Parathyroid adenoma (tissue), 2 donors: ENCODE measurements at regions not wholly inside any gene's neighbourhood (a gene's known extent, or its start where the extent isn't known, plus 50 kb on each side); places are given as distances from the start of the nearest gene placed in this dataset.

ENCODE experiments used
- H2AFZ ChIP-seq: fragments of 300-600 bp; sonication (generic); one replicate; pipeline ENCODE4 v1.7.0; 2017; ENCODE audit warnings: antibody characterized with exemption, mild to moderate bottlenecking
- H3K27ac ChIP-seq: fragments of 300-600 bp; sonication (generic); one replicate; pipeline ENCODE4 v1.7.0; 2017
- H3K27me3 ChIP-seq: fragments of 300-600 bp; sonication (generic); one replicate; pipeline ENCODE4 v1.7.0; 2017; ENCODE audit warnings: low read length; ENCODE audit not compliant: control insufficient read depth, insufficient read depth
- H3K36me3 ChIP-seq: fragments of 300-600 bp; sonication (generic); one replicate; pipeline ENCODE4 v1.7.0; 2017; ENCODE audit warnings: low read length; ENCODE audit not compliant: control insufficient read depth, insufficient read depth
- H3K4me1 ChIP-seq: fragments of 300-600 bp; sonication (generic); one replicate; pipeline ENCODE4 v1.7.0; 2017; ENCODE audit warnings: control low read depth
- H3K4me2 ChIP-seq: fragments of 300-600 bp; sonication (generic); one replicate; pipeline ENCODE4 v1.7.0; 2017; ENCODE audit warnings: low read length
- H3K4me3 ChIP-seq: fragments of 300-600 bp; sonication (generic); one replicate; pipeline ENCODE4 v1.7.0; 2017; ENCODE audit warnings: low read depth, low read length
- H3K79me2 ChIP-seq: fragments of 300-600 bp; sonication (generic); one replicate; pipeline ENCODE4 v1.7.0; 2017; ENCODE audit warnings: control low read depth
- H3K9ac ChIP-seq: fragments of 300-600 bp; sonication (generic); one replicate; pipeline ENCODE4 v1.7.0; 2017; ENCODE audit warnings: mild to moderate bottlenecking
- H3K9me3 ChIP-seq: fragments of 300-600 bp; sonication (generic); one replicate; pipeline ENCODE4 v1.7.0; 2017; ENCODE audit warnings: low read length; ENCODE audit not compliant: control insufficient read depth
- TF ChIP-seq, protein P1 (sequence below): fragments of 300-600 bp; sonication (generic); IDR thresholded peaks from one replicate; pipeline ENCODE4 v1.7.0; 2017; ENCODE audit warnings: antibody characterized with exemption, mild to moderate bottlenecking
- donor health status: primary hyperparathyroidism.

DNA sequence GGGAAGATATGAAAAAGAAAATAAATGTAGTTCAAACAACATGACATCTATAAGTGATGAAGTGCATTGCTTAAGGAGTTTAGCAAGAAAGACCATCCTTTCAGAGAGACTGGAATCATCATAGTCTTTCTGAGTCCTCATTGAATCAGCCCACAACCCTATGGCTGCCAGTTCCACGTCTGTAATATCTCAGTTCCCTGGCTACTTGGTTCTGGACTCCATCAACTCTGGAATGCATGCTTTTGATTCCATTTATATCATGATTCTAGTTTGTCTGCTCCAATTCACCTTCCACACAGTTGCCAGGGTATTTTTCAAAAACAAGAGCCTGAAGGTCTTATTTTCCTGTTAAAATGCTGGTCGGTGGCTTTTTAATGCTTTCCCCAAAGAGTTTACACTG is 126.4 kb upstream of the MDFIC start:
- no peaks in the 10 kb centered on the region for H3K4me1 ChIP-seq
- H3K27me3 ChIP-seq, result no peaks in the 10 kb centered on the region
- no peak overlapping the region for H3K4me2 ChIP-seq
- H3K4me3 ChIP-seq, result no peak overlapping the region
- no peaks in the 10 kb centered on the region for H3K79me2 ChIP-seq
- H3K9me3 ChIP-seq, result no peaks in the 10 kb centered on the region
- TF ChIP-seq, protein P1, sequence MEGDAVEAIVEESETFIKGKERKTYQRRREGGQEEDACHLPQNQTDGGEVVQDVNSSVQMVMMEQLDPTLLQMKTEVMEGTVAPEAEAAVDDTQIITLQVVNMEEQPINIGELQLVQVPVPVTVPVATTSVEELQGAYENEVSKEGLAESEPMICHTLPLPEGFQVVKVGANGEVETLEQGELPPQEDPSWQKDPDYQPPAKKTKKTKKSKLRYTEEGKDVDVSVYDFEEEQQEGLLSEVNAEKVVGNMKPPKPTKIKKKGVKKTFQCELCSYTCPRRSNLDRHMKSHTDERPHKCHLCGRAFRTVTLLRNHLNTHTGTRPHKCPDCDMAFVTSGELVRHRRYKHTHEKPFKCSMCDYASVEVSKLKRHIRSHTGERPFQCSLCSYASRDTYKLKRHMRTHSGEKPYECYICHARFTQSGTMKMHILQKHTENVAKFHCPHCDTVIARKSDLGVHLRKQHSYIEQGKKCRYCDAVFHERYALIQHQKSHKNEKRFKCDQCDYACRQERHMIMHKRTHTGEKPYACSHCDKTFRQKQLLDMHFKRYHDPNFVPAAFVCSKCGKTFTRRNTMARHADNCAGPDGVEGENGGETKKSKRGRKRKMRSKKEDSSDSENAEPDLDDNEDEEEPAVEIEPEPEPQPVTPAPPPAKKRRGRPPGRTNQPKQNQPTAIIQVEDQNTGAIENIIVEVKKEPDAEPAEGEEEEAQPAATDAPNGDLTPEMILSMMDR, result no peak
- no peaks in the 10 kb centered on the region for H3K36me3 ChIP-seq
- H3K27ac ChIP-seq, result no peak overlapping the region
- no peak overlapping the region for H2AFZ ChIP-seq
- no peak overlapping the region for H3K9ac ChIP-seq

DNA sequence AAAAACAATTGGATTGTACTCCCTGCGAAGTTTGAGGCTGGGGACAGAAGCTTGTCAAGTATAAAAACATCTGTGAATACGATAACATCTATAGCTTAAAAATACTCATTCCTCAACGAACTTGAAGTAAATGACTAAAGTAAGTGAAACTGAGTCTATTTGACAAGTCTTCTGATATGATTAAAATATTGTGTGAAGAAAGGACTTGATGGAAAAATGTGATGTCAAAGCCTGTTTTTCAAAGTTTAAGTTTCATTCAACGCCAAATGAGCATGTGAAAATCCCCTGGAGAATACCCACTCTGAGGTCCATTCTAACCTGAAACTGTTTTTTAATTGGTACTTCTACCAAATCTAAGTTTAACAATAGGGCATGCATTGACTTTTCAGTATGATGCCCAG is 122.3 kb upstream of the MDFIC start:
- no peak overlapping the region for H2AFZ ChIP-seq
- no peaks in the 10 kb centered on the region for H3K9me3 ChIP-seq
- no peaks in the 10 kb centered on the region for H3K4me1 ChIP-seq
- H3K4me2 ChIP-seq, result no peak overlapping the region
- H3K27ac ChIP-seq, result no peak overlapping the region
- H3K79me2 ChIP-seq, result no peaks in the 10 kb centered on the region
- H3K4me3 ChIP-seq, result no peak overlapping the region
- H3K36me3 ChIP-seq, result no peaks in the 10 kb centered on the region
- H3K9ac ChIP-seq, result no peak overlapping the region
- TF ChIP-seq, protein P1, result no peak
- H3K27me3 ChIP-seq, result no peaks in the 10 kb centered on the region

- H3K36me3 ChIP-seq, result no peaks in the 10 kb centered on the region
- H3K27me3 ChIP-seq, result no peaks in the 10 kb centered on the region
- no peaks in the 10 kb centered on the region for H3K4me1 ChIP-seq
- H3K9me3 ChIP-seq, result no peaks in the 10 kb centered on the region
- no peak overlapping the region for H3K4me2 ChIP-seq
- H3K79me2 ChIP-seq, result no peaks in the 10 kb centered on the region
- no peak overlapping the region for H3K4me3 ChIP-seq
- H2AFZ ChIP-seq, result no peak overlapping the region
- TF ChIP-seq, protein P1, result no peak
- H3K27ac ChIP-seq, result no peak overlapping the region
- H3K9ac ChIP-seq, result no peak overlapping the region
Observed at GRCh38 chr7:114802632-114803031, 119.3 kb upstream of the MDFIC start.

DNA sequence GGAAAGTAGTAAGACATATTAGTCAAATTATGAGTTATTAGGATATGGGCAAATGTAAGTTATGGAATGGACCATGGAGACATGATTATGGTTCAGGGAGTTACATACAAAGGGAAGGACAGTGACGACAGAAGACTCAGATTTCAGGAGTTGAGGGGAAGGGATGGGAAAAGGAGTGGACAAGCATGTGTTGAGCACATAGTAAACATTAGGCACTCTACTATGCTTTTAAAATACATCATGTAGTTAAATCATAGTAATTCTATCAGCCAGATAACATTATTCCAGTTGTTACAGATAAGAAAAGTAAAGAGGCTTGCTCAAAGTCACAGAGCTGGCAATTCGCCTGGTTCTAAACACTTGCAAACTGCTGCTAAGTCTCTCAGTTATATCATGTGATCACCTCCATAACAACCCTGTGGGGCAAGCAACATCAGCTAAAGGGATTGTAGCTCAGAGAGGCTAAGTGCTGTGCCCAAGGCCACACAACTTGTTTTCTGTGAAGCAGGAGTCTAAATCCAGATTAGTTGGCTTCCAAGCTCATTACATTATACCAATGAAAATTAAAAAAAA is 115.2 kb upstream of the MDFIC start:
- Histone ChIP-seq H3K27ac (no peak overlapping the region), H3K79me2 (no peaks in the 10 kb centered on the region), H3K4me2 (no peak overlapping the region), H3K4me1 (no peaks in the 10 kb centered on the region), H3K9ac (no peak overlapping the region), H3K9me3 (no peaks in the 10 kb centered on the region), H3K4me3 (no peak overlapping the region), H3K27me3 (no peaks in the 10 kb centered on the region), H3K36me3 (no peaks in the 10 kb centered on the region), H2AFZ (no peak overlapping the region)
- TF ChIP-seq, protein P1, result no peak

GRCh38 chr7:114812570-114812969 is 109.3 kb upstream of the MDFIC start:
- TF ChIP-seq, protein P1, result no peak
- Histone ChIP-seq H3K4me1 (no peaks in the 10 kb centered on the region), H3K9ac (no peak overlapping the region), H3K27me3 (no peaks in the 10 kb centered on the region), H3K79me2 (no peaks in the 10 kb centered on the region), H3K4me2 (no peak overlapping the region), H3K36me3 (no peaks in the 10 kb centered on the region), H3K4me3 (no peak overlapping the region), H3K27ac (no peak overlapping the region), H3K9me3 (no peaks in the 10 kb centered on the region), H2AFZ (no peak overlapping the region)
